Ishikawa (cell line): ENCODE measurements at regions not wholly inside any gene's neighbourhood (a gene's known extent, or its start where the extent isn't known, plus 50 kb on each side); places are given as distances from the start of the nearest gene placed in this dataset.

Experiments
- CEBPB ChIP-seq: IDR thresholded peaks from 2 replicates; pipeline ENCODE4 v1.6.1; 2012
- EP300 ChIP-seq: IDR thresholded peaks from 2 replicates; pipeline ENCODE4 v1.6.1; 2012; ENCODE audit warnings: borderline replicate concordance
- NFIC ChIP-seq: IDR thresholded peaks from 2 replicates; pipeline ENCODE4 v1.6.1; 2012
- RAD21 ChIP-seq: IDR thresholded peaks from 2 replicates; pipeline ENCODE4 v1.6.1; 2012; ENCODE audit warnings: low read depth
- TAF1 ChIP-seq: IDR thresholded peaks from 2 replicates; pipeline ENCODE4 v1.6.1; 2012; ENCODE audit warnings: low read depth, mild to moderate bottlenecking
- TEAD4 ChIP-seq: IDR thresholded peaks from 2 replicates; pipeline ENCODE4 v1.6.1; 2012
- YY1 ChIP-seq: IDR thresholded peaks from 2 replicates; pipeline ENCODE4 v1.6.1; 2012; ENCODE audit warnings: low read depth
- ZBTB7A ChIP-seq: IDR thresholded peaks from 2 replicates; pipeline ENCODE4 v1.6.1; 2012; ENCODE audit warnings: low read depth
- TF ChIP-seq, protein P1 (sequence below): IDR thresholded peaks from 2 replicates; pipeline ENCODE4 v1.6.1; 2012
- TF ChIP-seq, protein P2 (sequence below): IDR thresholded peaks from 2 replicates; pipeline ENCODE4 v1.6.1; 2012; ENCODE audit warnings: low read depth, mild to moderate bottlenecking
- TF ChIP-seq, protein P3 (sequence below): IDR thresholded peaks from 2 replicates; pipeline ENCODE4 v1.6.1; 2012

DNA sequence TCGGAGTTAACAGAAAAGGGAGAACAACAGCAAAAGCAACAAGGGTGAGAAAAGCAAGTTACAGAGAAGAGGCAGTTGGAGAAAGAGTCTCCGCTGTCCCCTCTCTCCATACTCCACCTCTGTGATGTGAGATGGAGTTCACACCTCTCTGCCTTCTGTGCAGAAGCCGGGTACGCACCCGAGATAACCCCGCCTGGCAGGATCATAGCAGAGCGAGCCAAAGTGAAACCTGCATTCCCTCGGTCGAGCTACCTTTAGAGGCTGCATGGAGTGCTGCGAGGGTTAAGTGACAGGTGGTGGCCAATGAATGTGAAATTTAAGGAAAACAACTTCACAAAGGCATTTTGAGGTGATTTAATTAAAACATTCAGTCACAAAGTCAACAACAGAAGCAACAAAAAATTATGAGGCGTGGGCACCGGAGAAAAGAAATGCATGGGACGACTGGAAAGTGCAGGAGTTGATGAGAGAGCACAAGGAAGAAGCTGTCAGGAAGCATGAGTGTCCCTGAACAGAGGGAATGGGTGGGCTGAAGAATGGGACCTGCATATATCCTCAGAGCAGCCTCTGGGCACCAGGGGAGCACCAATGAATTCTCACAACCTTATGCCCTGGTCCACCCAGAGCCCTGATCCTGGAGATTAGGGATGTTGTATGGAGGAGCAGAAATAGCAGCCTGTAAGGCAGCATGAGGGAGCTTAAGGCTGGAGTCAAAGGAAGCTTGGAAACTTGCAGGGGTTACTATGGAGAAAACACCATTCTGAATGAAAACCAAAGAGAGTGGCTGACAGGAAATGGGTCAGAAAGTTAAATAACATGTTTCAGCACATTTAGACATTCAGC is 208.3 kb downstream of the EMP1 start:
- TF ChIP-seq EP300 (no peak), TAF1 (no peak), RAD21 (no peak), ZBTB7A (no peak), YY1 (no peak), TEAD4 (no peak), NFIC (no peak), CEBPB (no peak)
- TF ChIP-seq, protein P1, sequence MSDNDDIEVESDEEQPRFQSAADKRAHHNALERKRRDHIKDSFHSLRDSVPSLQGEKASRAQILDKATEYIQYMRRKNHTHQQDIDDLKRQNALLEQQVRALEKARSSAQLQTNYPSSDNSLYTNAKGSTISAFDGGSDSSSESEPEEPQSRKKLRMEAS: no peak
- TF ChIP-seq, protein P2, sequence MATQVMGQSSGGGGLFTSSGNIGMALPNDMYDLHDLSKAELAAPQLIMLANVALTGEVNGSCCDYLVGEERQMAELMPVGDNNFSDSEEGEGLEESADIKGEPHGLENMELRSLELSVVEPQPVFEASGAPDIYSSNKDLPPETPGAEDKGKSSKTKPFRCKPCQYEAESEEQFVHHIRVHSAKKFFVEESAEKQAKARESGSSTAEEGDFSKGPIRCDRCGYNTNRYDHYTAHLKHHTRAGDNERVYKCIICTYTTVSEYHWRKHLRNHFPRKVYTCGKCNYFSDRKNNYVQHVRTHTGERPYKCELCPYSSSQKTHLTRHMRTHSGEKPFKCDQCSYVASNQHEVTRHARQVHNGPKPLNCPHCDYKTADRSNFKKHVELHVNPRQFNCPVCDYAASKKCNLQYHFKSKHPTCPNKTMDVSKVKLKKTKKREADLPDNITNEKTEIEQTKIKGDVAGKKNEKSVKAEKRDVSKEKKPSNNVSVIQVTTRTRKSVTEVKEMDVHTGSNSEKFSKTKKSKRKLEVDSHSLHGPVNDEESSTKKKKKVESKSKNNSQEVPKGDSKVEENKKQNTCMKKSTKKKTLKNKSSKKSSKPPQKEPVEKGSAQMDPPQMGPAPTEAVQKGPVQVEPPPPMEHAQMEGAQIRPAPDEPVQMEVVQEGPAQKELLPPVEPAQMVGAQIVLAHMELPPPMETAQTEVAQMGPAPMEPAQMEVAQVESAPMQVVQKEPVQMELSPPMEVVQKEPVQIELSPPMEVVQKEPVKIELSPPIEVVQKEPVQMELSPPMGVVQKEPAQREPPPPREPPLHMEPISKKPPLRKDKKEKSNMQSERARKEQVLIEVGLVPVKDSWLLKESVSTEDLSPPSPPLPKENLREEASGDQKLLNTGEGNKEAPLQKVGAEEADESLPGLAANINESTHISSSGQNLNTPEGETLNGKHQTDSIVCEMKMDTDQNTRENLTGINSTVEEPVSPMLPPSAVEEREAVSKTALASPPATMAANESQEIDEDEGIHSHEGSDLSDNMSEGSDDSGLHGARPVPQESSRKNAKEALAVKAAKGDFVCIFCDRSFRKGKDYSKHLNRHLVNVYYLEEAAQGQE: no peak
- TF ChIP-seq, protein P3, sequence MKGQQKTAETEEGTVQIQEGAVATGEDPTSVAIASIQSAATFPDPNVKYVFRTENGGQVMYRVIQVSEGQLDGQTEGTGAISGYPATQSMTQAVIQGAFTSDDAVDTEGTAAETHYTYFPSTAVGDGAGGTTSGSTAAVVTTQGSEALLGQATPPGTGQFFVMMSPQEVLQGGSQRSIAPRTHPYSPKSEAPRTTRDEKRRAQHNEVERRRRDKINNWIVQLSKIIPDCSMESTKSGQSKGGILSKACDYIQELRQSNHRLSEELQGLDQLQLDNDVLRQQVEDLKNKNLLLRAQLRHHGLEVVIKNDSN: no peak
